ENCODE measurements at regions not wholly inside any gene's neighbourhood (a gene's known extent, or its start where the extent isn't known, plus 50 kb on each side); places are given as distances from the start of the nearest gene placed in this dataset.

DNA sequence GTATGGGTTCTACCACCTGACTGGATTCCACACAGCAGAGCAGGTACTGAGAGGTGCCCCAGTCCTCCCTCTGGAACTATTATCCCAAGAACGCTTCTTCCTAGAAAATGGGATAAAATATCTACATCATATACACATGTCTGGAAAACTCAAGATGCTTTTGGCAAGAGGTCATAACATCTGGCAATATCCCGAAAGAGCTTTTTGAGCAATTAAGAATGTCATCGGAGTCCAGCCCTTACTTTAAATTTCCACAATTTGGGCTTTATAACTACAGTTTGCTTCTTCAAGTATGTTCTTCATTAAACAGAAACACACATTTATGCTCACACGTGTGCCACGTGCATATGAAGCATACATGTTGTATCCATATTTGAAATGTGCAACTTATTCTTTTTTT is 365.9 kb upstream of the THBS1 start:
- TF ChIP-seq, protein P1, sequence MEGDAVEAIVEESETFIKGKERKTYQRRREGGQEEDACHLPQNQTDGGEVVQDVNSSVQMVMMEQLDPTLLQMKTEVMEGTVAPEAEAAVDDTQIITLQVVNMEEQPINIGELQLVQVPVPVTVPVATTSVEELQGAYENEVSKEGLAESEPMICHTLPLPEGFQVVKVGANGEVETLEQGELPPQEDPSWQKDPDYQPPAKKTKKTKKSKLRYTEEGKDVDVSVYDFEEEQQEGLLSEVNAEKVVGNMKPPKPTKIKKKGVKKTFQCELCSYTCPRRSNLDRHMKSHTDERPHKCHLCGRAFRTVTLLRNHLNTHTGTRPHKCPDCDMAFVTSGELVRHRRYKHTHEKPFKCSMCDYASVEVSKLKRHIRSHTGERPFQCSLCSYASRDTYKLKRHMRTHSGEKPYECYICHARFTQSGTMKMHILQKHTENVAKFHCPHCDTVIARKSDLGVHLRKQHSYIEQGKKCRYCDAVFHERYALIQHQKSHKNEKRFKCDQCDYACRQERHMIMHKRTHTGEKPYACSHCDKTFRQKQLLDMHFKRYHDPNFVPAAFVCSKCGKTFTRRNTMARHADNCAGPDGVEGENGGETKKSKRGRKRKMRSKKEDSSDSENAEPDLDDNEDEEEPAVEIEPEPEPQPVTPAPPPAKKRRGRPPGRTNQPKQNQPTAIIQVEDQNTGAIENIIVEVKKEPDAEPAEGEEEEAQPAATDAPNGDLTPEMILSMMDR (conservative IDR thresholded peaks at IDR 0.05; ENCODE audit: low read depth, low read length), result no peak
- TF ChIP-seq EZH2 (IDR thresholded peaks at IDR 0.05; ENCODE audit: borderline replicate concordance, low read depth, low read length, poor library complexity, severe bottlenecking), result no peak
